ENCODE measurements at regions not wholly inside any gene's neighbourhood (a gene's known extent, or its start where the extent isn't known, plus 50 kb on each side); places are given as distances from the start of the nearest gene placed in this dataset.

- no peak for TF ChIP-seq TAF1 (IDR thresholded peaks at IDR 0.05; ENCODE audit: borderline replicate concordance, insufficient read depth, low read length)
- TF ChIP-seq FOXP2 (optimal IDR thresholded peaks at IDR 0.05; ENCODE audit: borderline replicate concordance, extremely low read depth, extremely low read length, insufficient read depth) = no peak
- TF ChIP-seq REST (IDR thresholded peaks at IDR 0.05; ENCODE audit: insufficient read depth in 1 of 2, low read depth in 2 of 2, low read length in 2 of 2) = no peak
- no peak for TF ChIP-seq SIN3A (IDR thresholded peaks at IDR 0.05; ENCODE audit: borderline replicate concordance, insufficient read depth, low read length)
- no peak for TF ChIP-seq POLR2AphosphoS5 (IDR thresholded peaks at IDR 0.05; ENCODE audit: low read depth, low read length)
These were observed 582.9 kb upstream of the SALL3 start for GRCh38 chr18:78396756-78397155.

GRCh38 chr18:78399992-78400503 is 579.6 kb upstream of the SALL3 start:
- TF ChIP-seq POLR2AphosphoS5 (IDR thresholded peaks at IDR 0.05; ENCODE audit: low read depth, low read length) = no peak
- no peak for TF ChIP-seq TAF1 (IDR thresholded peaks at IDR 0.05; ENCODE audit: borderline replicate concordance, insufficient read depth, low read length)
- TF ChIP-seq SIN3A (IDR thresholded peaks at IDR 0.05; ENCODE audit: borderline replicate concordance, insufficient read depth, low read length) = no peak
- no peak for TF ChIP-seq REST (IDR thresholded peaks at IDR 0.05; ENCODE audit: insufficient read depth in 1 of 2, low read depth in 2 of 2, low read length in 2 of 2)

- TF ChIP-seq SIN3A (IDR thresholded peaks at IDR 0.05; ENCODE audit: borderline replicate concordance, insufficient read depth, low read length) (no peak), REST (IDR thresholded peaks at IDR 0.05; ENCODE audit: insufficient read depth in 1 of 2, low read depth in 2 of 2, low read length in 2 of 2) (no peak), TAF1 (IDR thresholded peaks at IDR 0.05; ENCODE audit: borderline replicate concordance, insufficient read depth, low read length) (no peak), FOXP2 (optimal IDR thresholded peaks at IDR 0.05; ENCODE audit: borderline replicate concordance, extremely low read depth, extremely low read length, insufficient read depth) (no peak), POLR2AphosphoS5 (IDR thresholded peaks at IDR 0.05; ENCODE audit: low read depth, low read length) (no peak)
These were observed 577.2 kb upstream of the SALL3 start for GRCh38 chr18:78402440-78402839.

GRCh38 chr18:78402966-78403365 is 576.7 kb upstream of the SALL3 start:
- TF ChIP-seq SIN3A (IDR thresholded peaks at IDR 0.05; ENCODE audit: borderline replicate concordance, insufficient read depth, low read length) (no peak), FOXP2 (optimal IDR thresholded peaks at IDR 0.05; ENCODE audit: borderline replicate concordance, extremely low read depth, extremely low read length, insufficient read depth) (no peak), REST (IDR thresholded peaks at IDR 0.05; ENCODE audit: insufficient read depth in 1 of 2, low read depth in 2 of 2, low read length in 2 of 2) (no peak)

- TF ChIP-seq FOXP2 (optimal IDR thresholded peaks at IDR 0.05; ENCODE audit: borderline replicate concordance, extremely low read depth, extremely low read length, insufficient read depth) (no peak), REST (IDR thresholded peaks at IDR 0.05; ENCODE audit: insufficient read depth in 1 of 2, low read depth in 2 of 2, low read length in 2 of 2) (no peak), SIN3A (IDR thresholded peaks at IDR 0.05; ENCODE audit: borderline replicate concordance, insufficient read depth, low read length) (no peak), TAF1 (IDR thresholded peaks at IDR 0.05; ENCODE audit: borderline replicate concordance, insufficient read depth, low read length) (no peak), POLR2AphosphoS5 (IDR thresholded peaks at IDR 0.05; ENCODE audit: low read depth, low read length) (no peak)
These were observed 576.2 kb upstream of the SALL3 start for GRCh38 chr18:78403371-78403770.
